HG03280 (cell line): ENCODE measurements at regions not wholly inside any gene's neighbourhood (a gene's known extent, or its start where the extent isn't known, plus 50 kb on each side); places are given as distances from the start of the nearest gene placed in this dataset.

Experiments
- ATAC-seq: cut with Tn5 transposase; IDR thresholded peaks from one replicate; pipeline ENCODE4 v1.9.1; 2021; ENCODE audit warnings: mild to moderate bottlenecking, moderate library complexity; ENCODE audit not compliant: unreplicated experiment

- ATAC-seq = no peak
Measured at GRCh38 chr16:63982741-63983140, 1139.1 kb downstream of the CDH11 start.

- no peak for ATAC-seq
Measured at GRCh38 chr16:63982110-63982509, 1139.8 kb downstream of the CDH11 start.

- ATAC-seq = no peak
Measured at GRCh38 chr16:63981639-63982038, 1140.2 kb downstream of the CDH11 start.

GRCh38 chr16:63980763-63981162 is 1141.1 kb downstream of the CDH11 start:
- ATAC-seq = no peak

GRCh38 chr16:63978240-63978639 is 1143.6 kb downstream of the CDH11 start:
- ATAC-seq = no peak

- no peak for ATAC-seq
Measured at GRCh38 chr16:63976345-63976744, 1145.5 kb downstream of the CDH11 start.

GRCh38 chr16:63975669-63976068 is 1146.2 kb downstream of the CDH11 start:
- no peak for ATAC-seq

GRCh38 chr16:63967966-63968365 is 1153.9 kb downstream of the CDH11 start:
- no peak for ATAC-seq

- no peak for ATAC-seq
Measured at GRCh38 chr16:63960321-63960720, 1161.5 kb downstream of the CDH11 start.

GRCh38 chr16:63947022-63947421 is 1174.8 kb downstream of the CDH11 start:
- ATAC-seq = no peak

- no peak for ATAC-seq
Measured at GRCh38 chr16:63945806-63946205, 1176.1 kb downstream of the CDH11 start.

GRCh38 chr16:63943566-63943965 is 1178.3 kb downstream of the CDH11 start:
- no peak for ATAC-seq

- no peak for ATAC-seq
Measured at GRCh38 chr16:63938661-63939060, 1183.2 kb downstream of the CDH11 start.

- ATAC-seq = no peak
Measured at GRCh38 chr16:63933841-63934240, 1188.0 kb downstream of the CDH11 start.

- ATAC-seq = no peak
Measured at GRCh38 chr16:63928421-63928820, 1193.4 kb downstream of the CDH11 start.

GRCh38 chr16:63925221-63925620 is 1196.6 kb downstream of the CDH11 start:
- ATAC-seq = no peak

- no peak for ATAC-seq
Measured at GRCh38 chr16:63922560-63922959, 1199.3 kb downstream of the CDH11 start.

- no peak for ATAC-seq
Measured at GRCh38 chr16:63921737-63922295, 1200.0 kb downstream of the CDH11 start.

GRCh38 chr16:63913290-63913689 is 1208.6 kb downstream of the CDH11 start:
- ATAC-seq = no peak

- ATAC-seq = no peak
Measured at GRCh38 chr16:63907251-63907650, 1214.6 kb downstream of the CDH11 start.

- no peak for ATAC-seq
Measured at GRCh38 chr16:63904930-63905329, 1216.9 kb downstream of the CDH11 start.

- ATAC-seq = no peak
Measured at GRCh38 chr16:63904182-63904581, 1217.7 kb downstream of the CDH11 start.

GRCh38 chr16:63896383-63897109 is 1225.3 kb downstream of the CDH11 start:
- no peak for ATAC-seq
